Large intestine (tissue), 3 donors: ENCODE measurements at regions not wholly inside any gene's neighbourhood (a gene's known extent, or its start where the extent isn't known, plus 50 kb on each side); places are given as distances from the start of the nearest gene placed in this dataset.

ENCODE experiments used
- DNase-seq, 2 donors: peaks; one replicate each; pipeline versions ENCODE4 v3.0.0 to v3.0.0-alpha.2; 2013
- H3K27ac ChIP-seq: one replicate; pipeline ENCODE4 v1.5.1; 2013; ENCODE audit warnings: low read length
- H3K27me3 ChIP-seq: 2 replicates; pipeline ENCODE4 v1.6.1; 2013; ENCODE audit warnings: low read length; ENCODE audit not compliant: control insufficient read depth, insufficient read depth
- H3K36me3 ChIP-seq: 2 replicates; pipeline ENCODE4 v1.6.1; 2013; ENCODE audit warnings: low read length; ENCODE audit not compliant: control insufficient read depth, insufficient read depth
- H3K4me1 ChIP-seq: one replicate; pipeline ENCODE4 v1.6.1; 2013; ENCODE audit warnings: low read length; ENCODE audit not compliant: control insufficient read depth, insufficient read depth
- H3K4me3 ChIP-seq: one replicate; pipeline ENCODE4 v1.5.1; 2013; ENCODE audit warnings: low read length
- H3K9me3 ChIP-seq: one replicate; pipeline ENCODE4 v1.6.1; 2013; ENCODE audit warnings: mild to moderate bottlenecking, low read depth, low read length, moderate library complexity; ENCODE audit not compliant: control insufficient read depth
- WGBS: methylation state at CpG from one replicate; pipeline ENCODE4 v1.1.5; 2013; ENCODE audit warnings: low lambda C conversion rate; ENCODE audit not compliant: insufficient coverage; 5-methylcytosine and 5-hydroxymethylcytosine counted together

DNA sequence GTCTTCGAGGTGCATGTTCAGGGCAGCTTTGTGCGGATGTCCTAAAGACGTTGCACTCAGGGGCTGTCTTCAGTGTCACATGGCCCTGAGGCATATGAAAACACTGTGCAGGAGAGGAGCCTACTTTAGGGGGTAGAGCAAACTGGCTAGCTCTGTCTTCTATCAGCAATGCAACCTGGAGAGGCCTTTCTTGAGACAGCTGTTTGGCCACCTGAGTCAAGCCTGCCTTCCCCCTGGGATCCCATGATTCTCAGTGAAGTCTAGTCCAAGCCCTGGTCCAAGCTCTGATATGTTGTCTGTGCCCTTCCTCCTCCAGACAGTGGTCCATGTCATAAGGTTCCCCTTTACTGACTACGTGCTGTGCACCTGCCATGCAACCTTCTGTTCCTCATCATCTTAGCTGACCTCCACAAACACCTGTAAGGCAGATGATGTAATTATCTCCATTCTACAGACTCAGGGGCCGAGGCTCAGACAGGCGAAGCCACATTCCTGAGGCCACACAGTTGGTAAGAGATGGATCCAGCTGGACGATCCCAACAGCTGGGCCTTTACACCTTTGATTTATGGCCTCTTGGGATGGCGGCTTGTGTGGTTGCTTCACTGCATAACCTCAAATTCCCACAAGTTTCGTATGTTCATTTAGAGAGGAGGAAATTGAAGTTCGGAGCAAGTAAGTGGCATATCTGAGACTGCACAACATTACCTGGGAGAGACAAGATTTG is 109.9 kb downstream of the COPS8 start:
- no peaks in the 10 kb centered on the region for H3K4me1 ChIP-seq
- H3K27ac ChIP-seq = no peak overlapping the region
- no CpG with 5 or more reads among the region's 10 CpGs for WGBS

DNA sequence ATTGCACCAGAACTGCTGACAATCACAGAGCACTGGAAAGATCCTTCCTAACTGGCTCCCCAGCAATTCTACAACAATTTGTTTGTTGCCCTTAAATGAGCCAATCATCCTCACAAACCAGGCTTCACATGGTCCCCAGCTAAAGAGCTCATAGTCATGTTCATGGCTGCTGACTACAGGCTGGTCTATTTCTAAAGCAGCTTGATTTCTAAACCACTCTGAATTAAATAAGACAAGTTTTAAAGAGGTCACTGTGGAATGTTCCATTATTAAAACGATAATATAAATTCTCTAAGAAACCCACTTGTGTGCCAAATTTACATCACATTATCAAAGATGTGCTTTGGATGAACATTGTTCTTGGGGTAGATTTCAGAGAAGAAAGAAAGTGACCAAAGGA is 110.7 kb downstream of the COPS8 start:
- no peaks in the 10 kb centered on the region for H3K27me3 ChIP-seq
- no peak overlapping the region for H3K4me3 ChIP-seq
- no peaks in the 10 kb centered on the region for H3K36me3 ChIP-seq
- 40% methylated on average over 1 of the region's 1 CpG for WGBS
- no peaks in the 10 kb centered on the region for H3K9me3 ChIP-seq
- DNase-seq = no peak
- no peak overlapping the region for H3K27ac ChIP-seq
- H3K4me1 ChIP-seq = peaks cover 4% of the 10 kb centered on the region

More for the DNA sequence above, 109.9 kb downstream of the COPS8 start:
- Histone ChIP-seq H3K27me3 (no peaks in the 10 kb centered on the region), H3K36me3 (no peaks in the 10 kb centered on the region), H3K9me3 (no peaks in the 10 kb centered on the region), H3K4me3 (no peak overlapping the region)
- DNase-seq = no peak

DNA sequence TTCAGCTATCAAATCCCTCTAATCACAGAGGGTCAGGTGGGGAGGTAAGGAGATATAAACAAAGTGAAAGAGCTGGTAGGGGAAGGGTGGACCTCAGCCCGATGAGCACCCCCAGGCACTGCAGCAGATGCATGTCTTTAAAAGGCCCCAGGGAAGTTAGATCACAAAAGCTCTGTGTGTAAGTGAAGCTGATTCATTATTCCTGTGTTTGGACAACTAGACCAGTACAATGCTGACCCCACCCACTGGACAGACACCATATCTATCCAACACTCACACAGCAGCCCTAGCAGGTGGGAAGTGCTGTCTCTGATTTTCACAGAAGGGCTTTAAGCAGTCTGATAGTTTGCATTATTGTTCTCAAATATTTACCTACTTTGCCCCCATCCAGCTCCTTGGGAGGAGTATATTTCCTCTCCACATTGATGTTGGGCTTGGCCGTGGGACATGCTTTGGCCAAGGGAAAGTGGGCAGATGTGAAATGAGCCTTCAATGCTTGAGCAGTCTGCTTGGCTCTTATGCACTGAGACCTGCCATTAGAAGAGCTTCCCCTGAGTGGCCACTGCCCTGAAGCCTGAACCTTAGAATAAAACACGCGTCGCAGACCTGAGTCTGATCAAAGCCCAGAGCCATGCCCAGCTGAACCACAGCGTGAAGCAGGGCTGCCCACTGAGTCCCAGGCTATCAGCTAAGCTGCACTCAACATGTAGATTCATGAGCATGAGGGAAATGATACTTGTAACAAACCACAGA is 111.4 kb downstream of the COPS8 start:
- 0% methylated on average over 1 of the region's 6 CpGs for WGBS
- Histone ChIP-seq H3K27me3 (no peaks in the 10 kb centered on the region), H3K4me3 (no peak overlapping the region), H3K9me3 (no peaks in the 10 kb centered on the region), H3K27ac (no peak overlapping the region), H3K36me3 (no peaks in the 10 kb centered on the region), H3K4me1 (peaks cover 4% of the 10 kb centered on the region)
- DNase-seq = no peak

DNA sequence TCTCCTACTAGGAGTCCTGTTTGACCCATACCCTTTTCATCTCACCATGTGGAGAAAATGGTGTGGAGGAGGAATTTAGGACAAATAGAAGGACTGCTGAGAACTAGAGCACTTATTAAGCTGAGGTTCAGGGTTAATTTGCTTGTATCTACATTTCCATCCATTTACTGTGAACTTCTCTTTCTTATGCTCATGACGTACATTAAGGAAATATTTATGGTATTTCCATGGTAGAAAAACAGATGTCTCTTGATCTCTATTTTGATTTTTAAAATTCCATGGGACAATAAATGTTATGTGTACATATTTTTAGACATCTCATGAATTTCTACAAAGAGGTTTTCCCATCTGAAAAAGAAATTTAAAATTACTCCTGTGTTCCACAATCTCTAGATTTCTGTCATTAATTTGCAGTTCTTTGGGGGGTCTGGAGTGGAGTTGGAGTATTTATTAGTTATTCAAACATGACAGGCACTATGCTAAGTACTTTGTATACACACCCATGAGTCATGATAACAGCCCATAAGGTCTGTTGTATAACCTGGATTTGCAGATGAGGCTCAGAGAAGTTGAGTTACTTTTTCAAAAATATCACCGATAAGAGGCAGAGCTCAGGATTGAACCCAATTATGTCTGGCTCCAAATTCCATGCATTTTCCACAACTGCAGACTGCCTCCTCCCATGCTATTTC is 112.6 kb downstream of the COPS8 start:
- DNase-seq = no peak
- WGBS = 100% methylated on average over 1 of the region's 2 CpGs
- H3K4me1 ChIP-seq = peaks cover 4% of the 10 kb centered on the region
- H3K9me3 ChIP-seq = no peaks in the 10 kb centered on the region
- no peaks in the 10 kb centered on the region for H3K36me3 ChIP-seq
- no peak overlapping the region for H3K4me3 ChIP-seq
- no peaks in the 10 kb centered on the region for H3K27me3 ChIP-seq
- no peak overlapping the region for H3K27ac ChIP-seq

DNA sequence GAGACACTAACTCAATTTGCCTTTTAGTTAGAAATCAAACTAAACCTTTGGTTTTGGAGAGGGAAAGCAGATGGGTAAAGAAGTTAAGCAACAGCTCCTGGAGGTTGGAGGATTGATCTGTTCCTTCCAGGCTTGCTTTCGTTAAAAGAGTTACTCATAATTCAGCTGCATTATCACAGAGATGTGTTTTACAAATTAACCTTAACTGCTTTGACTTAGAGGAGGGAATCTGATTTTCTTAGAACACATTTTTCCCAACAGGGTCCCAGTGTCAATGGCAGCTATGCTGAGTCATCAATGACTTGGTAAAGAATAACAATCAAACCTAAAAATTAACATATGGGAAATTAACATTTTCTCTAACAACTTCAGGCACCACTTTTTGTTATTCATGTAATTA is 113.4 kb downstream of the COPS8 start:
- peaks cover 4% of the 10 kb centered on the region for H3K4me1 ChIP-seq
- DNase-seq = no peak
- no peaks in the 10 kb centered on the region for H3K36me3 ChIP-seq
- H3K27ac ChIP-seq = no peak overlapping the region
- H3K9me3 ChIP-seq = no peaks in the 10 kb centered on the region
- no peaks in the 10 kb centered on the region for H3K27me3 ChIP-seq
- no peak overlapping the region for H3K4me3 ChIP-seq
- no CpG with 5 or more reads among the region's 1 CpG for whole genome bisulfite sequencing

DNA sequence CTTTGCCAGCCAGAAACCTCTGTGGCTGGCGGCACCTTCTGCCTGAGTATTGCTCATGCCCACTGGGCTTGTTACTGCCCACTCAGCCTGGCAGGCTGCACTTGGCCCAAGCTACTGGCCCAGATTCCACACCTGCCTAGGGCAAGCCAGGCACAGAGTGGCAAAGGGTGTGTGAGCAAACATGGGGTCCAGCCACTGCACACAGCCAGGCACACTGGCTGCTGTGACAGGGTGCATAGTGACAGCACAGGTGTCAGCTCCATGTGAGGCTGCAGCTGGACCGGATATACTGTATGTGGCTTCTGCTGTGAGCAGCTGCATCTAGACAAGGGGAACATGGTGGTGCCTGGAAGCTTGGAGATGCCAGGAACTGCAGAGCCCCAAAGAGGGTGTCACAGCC is 113.9 kb downstream of the COPS8 start:
- Histone ChIP-seq H3K4me1 (peaks cover 4% of the 10 kb centered on the region), H3K27me3 (no peaks in the 10 kb centered on the region), H3K9me3 (no peaks in the 10 kb centered on the region), H3K27ac (no peak overlapping the region), H3K36me3 (no peaks in the 10 kb centered on the region), H3K4me3 (no peak overlapping the region)
- DNase-seq = no peak
- no CpG with 5 or more reads among the region's 2 CpGs for WGBS

DNA sequence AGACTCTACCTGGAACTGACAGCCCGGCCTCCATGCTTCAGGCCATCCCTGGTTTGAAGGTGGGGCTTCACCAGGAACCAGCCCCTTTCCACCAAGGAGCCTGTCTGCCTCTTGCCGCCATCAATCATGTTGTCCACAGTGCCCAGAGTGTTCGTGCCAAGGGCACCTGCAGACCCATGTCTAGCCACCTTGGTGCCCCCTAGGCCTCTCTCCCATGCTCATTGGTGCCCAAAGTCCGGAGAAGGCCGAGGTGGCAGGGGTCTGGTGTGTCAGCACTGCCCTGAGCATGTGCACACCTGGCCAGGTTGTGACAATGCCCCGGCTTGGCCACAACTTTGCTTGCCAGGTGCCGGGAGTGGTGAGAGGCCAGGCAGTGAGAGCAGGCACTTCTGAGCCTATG is 114.8 kb downstream of the COPS8 start:
- no peaks in the 10 kb centered on the region for H3K36me3 ChIP-seq

DNA sequence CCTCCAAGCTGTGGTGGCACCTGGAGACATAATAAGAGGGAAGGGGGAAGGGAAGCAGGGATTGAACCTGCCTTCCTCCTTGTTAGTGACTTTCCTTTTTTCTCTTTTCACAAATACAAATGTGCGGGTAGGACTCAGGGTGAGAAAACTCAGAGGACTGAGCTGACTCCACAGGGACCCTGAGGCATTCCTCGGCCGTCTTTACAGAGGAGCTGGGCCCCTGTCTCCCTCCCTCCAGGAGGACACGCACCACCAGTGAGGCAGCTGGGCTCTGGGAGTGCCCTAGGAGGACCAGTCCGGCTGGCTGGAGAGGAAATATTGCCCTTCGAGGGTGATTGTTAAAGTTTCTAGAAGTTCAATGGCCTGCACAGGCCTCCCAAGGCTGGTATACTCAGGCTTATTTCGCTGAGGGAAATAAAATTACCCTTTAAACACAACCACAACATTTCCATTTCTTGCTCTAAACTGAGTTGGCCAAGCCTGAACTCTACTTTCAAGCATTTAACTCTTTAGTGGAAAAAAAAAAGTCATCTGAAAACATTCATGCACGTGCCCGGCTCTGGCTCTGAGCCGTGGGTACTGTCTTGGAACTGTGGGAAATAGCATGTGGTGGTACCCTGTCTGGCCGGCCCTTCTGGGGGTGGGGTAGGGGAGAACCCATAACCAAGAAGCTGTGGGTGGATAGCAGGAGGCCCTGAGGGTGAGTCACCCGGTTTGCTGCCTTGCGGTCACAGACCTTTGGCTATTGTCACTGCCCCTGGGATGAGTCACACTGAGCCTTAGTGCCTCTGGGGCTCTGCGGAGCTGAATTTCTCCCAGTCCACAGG is 116.0 kb downstream of the COPS8 start:
- Histone ChIP-seq H3K27ac (peak overlapping the region; percentile 56), H3K36me3 (no peaks in the 10 kb centered on the region), H3K4me1 (peaks cover 4% of the 10 kb centered on the region), H3K27me3 (no peaks in the 10 kb centered on the region), H3K4me3 (no peak overlapping the region), H3K9me3 (no peaks in the 10 kb centered on the region)
- WGBS = no CpG with 5 or more reads among the region's 14 CpGs
- peak; percentile 70 to 72 for DNase-seq

More for the DNA sequence above, 114.8 kb downstream of the COPS8 start:
- no peak for DNase-seq
- WGBS = no CpG with 5 or more reads among the region's 7 CpGs
- H3K4me3 ChIP-seq = no peak overlapping the region
- H3K4me1 ChIP-seq = peaks cover 4% of the 10 kb centered on the region
- H3K9me3 ChIP-seq = no peaks in the 10 kb centered on the region
- no peak overlapping the region for H3K27ac ChIP-seq
- no peaks in the 10 kb centered on the region for H3K27me3 ChIP-seq

DNA sequence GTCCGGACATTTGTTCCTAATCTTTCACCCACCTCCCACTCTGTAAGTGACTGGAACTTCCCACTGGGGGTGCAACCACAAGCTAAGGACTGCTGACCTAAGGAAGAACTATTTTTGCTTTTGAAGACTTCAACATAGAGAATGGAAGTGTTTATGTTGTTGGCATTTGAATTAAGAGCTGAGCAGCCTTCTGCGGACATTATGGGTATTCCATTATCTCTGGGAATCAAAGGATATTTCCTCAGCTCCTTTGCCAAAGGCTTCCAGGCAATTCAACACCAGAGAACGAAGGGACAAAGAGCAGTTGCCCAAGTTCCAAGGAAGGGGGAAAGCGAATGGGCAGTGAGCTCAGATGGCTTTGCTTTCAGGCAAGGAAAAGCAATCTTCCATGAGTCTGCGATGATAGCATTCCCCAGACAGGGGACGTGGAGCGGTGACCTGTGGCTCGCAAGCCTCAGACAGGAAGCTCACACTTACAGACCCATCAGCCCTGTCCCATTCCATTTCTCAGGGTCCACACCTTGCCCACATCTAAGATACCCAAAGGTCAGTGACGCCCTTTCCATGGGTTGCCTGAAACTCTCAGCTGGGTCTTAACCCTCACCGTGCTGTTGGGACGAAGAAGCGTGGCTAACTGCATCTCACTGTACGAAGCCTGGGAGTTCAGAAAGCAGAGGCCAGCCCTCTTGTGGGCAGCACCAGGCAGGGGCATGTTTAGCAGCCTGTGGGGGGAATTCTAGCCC is 116.8 kb downstream of the COPS8 start:
- peaks cover 6% of the 10 kb centered on the region for H3K4me1 ChIP-seq
- no peaks in the 10 kb centered on the region for H3K36me3 ChIP-seq
- no peaks in the 10 kb centered on the region for H3K27me3 ChIP-seq
- no peak for DNase-seq
- WGBS = no CpG with 5 or more reads among the region's 13 CpGs
- H3K27ac ChIP-seq = peak overlapping the region; percentile 56
- H3K9me3 ChIP-seq = no peaks in the 10 kb centered on the region
- no peak overlapping the region for H3K4me3 ChIP-seq
